GM11168 (cell line): ENCODE measurements at regions not wholly inside any gene's neighbourhood (a gene's known extent, or its start where the extent isn't known, plus 50 kb on each side); places are given as distances from the start of the nearest gene placed in this dataset.

Experiments used
- in situ Hi-C: fragments of 300-500 bp; cut with MboI; formaldehyde crosslinking; loops from one replicate; pipeline ENCODE4 v1.12.0; 2022; ENCODE audit warnings: low sequenced_read_pairs; ENCODE audit not compliant: unreplicated experiment

- in situ Hi-C loops: no loop called here
Observed at GRCh38 chr7:17672783-17673182, 267.5 kb downstream of the SNX13 start.

DNA sequence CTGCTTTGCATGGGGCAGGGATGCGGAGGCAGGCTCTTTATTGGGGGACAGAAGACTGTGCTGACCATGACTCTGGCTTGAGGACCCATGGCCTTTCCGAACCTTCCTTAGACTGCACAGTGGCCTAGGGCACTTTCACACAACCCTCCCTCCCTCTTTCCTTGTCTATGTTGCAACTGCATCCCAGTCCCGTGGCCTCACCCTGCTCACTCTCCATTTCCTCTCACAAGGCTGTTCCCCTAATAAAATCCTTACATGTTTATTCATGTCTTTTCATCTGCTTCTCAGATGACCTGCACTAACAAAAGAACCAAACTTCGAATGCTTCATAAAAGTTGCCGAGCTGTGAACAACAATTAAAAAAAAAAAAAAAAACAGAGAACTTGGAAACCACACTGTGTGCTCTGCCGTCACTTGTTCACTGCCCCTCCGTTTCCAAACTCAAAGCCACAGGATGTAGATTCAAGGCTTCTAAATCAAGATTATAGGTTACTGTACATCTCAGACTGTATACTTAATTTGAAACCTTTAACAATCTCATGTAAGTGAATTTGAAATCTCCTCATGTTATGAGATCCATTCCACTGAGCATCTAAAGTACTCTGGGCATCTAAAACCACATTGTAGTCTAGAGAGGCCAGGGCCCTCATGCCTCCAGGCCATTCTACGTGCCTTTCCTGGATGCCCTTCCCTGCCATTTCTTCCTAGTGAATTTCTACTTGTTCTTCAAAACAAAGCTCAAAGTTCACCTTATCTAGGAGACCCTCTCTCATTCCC is 265.9 kb downstream of the SNX13 start:
- in situ Hi-C loops: no loop called here

GRCh38 chr7:17674943-17675608 is 265.2 kb downstream of the SNX13 start:
- in situ Hi-C loops: loop anchor here (25.0 kb wide), 1 partner anchor 937 kb away; no protein-coding TSS in a partner anchor

GRCh38 chr7:17677408-17677807 is 262.9 kb downstream of the SNX13 start:
- in situ Hi-C loops: loop anchor here (25.0 kb wide), 1 partner anchor 935 kb away; no protein-coding TSS in a partner anchor

- in situ Hi-C loops: loop anchor here (25.0 kb wide), 1 partner anchor 933 kb away; no protein-coding TSS in a partner anchor
Observed at GRCh38 chr7:17678896-17679295, 261.4 kb downstream of the SNX13 start.

GRCh38 chr7:17679458-17679857 is 260.8 kb downstream of the SNX13 start:
- in situ Hi-C loops: loop anchor here (25.0 kb wide), 1 partner anchor 933 kb away; no protein-coding TSS in a partner anchor

DNA sequence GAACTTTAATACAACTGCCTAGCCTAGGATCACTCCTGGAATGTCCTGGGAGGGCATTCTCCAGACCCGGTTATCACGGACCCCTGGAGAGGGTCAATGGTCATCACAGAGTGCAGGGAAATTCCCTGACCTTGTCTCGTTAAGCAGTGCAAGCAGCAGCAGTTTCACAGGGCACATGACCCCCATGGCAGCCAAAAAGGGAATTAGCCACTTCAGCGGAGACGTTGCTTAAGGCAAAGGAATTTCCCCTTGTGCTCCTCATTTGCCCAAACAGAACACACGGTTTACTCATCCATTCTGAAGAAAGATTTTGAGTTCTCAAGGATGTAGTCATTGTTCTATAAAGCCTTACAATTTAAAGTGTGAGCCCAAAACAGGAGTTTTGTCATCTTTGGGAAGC is 260.3 kb downstream of the SNX13 start:
- in situ Hi-C loops: loop anchor here (10.0 to 25.0 kb wide), 2 partner anchors 665 to 932 kb away; no protein-coding TSS in a partner anchor

- in situ Hi-C loops: loop anchor here (10.0 to 25.0 kb wide), 2 partner anchors 664 to 931 kb away; no protein-coding TSS in a partner anchor
Observed at GRCh38 chr7:17680943-17681351, 259.3 kb downstream of the SNX13 start.

GRCh38 chr7:17681965-17682364 is 258.3 kb downstream of the SNX13 start:
- in situ Hi-C loops: loop anchor here (10.0 to 25.0 kb wide), 2 partner anchors 663 to 930 kb away; no protein-coding TSS in a partner anchor

DNA sequence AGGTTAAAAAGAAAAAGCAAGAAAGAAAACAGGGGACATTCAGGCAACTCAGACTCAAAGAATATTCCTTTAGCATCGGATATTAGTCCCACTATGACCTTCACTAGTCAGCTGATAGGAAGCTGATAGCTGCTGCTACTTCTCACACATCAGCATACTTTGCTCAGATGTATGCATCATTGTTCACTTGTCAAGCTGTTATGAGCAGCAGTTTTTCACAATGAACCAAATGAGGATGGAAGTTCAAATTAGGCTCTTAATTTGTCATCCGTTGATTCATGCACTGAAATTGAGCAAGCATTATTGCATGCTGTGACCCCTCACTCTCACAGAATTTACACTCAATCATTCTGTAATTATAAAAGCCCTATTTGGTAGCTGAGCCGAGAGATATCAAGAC is 257.7 kb downstream of the SNX13 start:
- in situ Hi-C loops: loop anchor here (10.0 to 25.0 kb wide), 2 partner anchors 662 to 930 kb away; no protein-coding TSS in a partner anchor

DNA sequence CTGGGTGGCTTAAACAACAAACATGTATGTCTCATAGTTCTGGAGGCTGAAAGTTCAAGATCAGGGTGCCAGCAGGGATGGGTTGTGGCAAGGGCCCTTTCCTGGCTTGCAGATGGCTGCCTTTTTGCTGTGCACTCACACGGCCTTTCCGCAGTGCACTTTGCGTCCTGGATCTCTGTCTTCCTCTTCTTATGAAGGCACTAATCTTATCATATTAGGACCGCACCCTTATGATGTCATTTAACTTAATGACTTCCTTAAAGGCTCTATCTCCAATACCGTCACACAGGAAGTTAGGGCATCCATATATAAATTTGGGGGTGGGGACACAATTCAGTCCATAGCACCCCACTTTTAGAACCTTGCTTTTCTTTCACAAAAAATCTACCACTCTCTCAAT is 255.2 kb downstream of the SNX13 start:
- in situ Hi-C loops: loop anchor here (10.0 to 25.0 kb wide), 2 partner anchors 660 to 927 kb away; no protein-coding TSS in a partner anchor

GRCh38 chr7:17687361-17687760 is 252.9 kb downstream of the SNX13 start:
- in situ Hi-C loops: loop anchor here (10.0 to 25.0 kb wide), 2 partner anchors 657 to 925 kb away; no protein-coding TSS in a partner anchor

DNA sequence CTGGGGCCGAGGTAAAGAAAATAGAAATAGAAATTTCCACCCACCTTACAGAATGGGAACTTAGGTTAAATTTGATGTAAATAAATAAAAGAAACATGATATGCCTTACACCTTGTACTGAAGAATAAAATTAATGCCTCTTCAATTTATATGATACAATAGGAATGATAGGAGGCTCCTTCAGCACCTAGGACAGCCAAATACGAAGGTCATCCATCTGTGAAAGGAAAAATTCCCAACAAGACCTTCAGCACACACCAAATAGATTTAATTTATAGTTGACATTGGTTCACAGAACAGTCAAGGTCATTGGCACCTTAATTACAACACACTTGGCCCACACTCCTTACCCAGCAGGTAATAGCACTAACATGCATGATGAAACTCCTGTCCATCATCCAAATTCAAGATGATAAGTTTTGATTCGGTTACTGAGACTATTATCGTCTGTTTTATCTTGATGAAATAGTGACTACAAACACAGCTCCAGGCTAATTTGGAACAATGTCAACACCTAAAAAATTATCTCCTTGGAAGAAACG is 250.9 kb downstream of the SNX13 start:
- in situ Hi-C loops: loop anchor here (10.0 to 25.0 kb wide), 2 partner anchors 655 to 923 kb away; no protein-coding TSS in a partner anchor

GRCh38 chr7:17690030-17690429 is 250.3 kb downstream of the SNX13 start:
- in situ Hi-C loops: loop anchor here (25.0 kb wide), 1 partner anchor 922 kb away; no protein-coding TSS in a partner anchor

- in situ Hi-C loops: loop anchor here (25.0 kb wide), 1 partner anchor 916 kb away; no protein-coding TSS in a partner anchor
Observed at GRCh38 chr7:17696422-17696821, 243.9 kb downstream of the SNX13 start.

DNA sequence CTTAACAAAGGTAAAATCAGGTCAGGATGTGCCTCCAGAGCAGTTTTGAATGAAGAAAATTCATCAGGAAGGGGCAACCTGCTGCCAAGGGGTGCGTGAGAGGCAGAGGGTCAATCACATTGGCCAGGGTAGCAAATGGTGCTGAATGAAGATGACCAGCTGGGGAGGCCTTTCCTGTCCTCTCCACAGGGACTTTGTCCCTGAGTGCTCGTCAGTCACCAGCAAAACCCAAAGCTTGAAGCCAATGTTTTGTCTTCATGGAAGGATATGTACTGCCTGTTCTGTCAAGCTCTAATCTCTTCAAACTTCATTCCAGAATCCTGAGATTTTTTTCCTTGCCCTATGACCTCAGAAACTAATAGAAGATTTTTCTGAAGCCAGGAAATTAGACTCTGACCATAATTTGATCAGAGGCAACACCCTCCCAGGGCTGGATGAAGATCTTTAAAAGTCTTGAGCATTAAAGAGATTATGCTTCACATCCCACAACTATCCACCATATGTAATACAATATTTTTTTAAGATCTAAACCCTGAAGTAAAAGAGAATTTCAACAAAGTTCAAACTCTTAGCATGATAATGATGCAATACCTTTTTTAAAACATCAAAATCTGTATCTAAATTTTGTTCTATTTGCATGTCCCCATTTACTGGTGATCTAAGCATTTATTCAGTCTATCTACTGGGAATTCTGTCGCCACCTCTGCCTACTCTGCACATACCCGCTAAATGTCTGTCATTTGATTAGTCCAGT is 243.0 kb downstream of the SNX13 start:
- in situ Hi-C loops: loop anchor here (25.0 kb wide), 1 partner anchor 915 kb away; no protein-coding TSS in a partner anchor

GRCh38 chr7:17699696-17700095 is 240.6 kb downstream of the SNX13 start:
- in situ Hi-C loops: loop anchor here (25.0 kb wide), 1 partner anchor 913 kb away; no protein-coding TSS in a partner anchor

DNA sequence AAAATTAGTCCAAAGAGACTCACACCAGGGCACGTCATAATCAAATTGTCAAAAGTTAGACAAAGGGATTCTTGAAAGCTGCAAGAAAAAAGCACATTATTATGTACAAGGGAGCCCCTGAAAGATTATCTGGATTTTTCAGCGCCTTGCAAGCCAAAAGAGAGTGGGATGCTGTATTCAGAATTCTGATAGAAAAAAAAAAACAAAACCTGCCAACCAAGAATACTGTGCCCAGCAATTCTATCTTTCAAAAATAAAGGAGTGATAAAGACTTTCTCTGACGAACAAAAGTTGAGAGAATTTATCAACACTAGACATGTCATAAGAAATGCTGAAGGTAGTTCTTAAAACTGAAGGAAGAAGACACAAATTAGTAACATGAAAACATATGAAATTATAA is 240.2 kb downstream of the SNX13 start:
- in situ Hi-C loops: no loop called here

DNA sequence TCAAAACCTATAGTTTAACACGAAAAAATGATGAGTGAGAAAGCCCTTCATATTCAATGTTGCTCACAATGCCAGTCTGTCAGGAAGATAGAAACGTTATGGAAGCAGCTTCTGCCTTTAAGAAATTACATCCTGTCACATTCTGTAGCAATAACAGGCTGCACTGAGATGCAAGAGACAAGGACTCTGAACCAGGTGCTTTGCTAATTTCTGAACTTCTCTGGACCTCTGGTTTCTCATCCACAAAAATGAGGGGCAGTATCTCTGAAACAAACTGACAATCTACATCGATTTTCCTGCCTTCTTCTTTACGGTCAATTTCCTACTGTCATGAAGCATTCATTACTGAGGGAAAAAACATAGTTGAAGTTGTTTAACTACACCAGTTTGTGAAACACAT is 234.0 kb downstream of the SNX13 start:
- in situ Hi-C loops: no loop called here

GRCh38 chr7:17706734-17707133 is 233.6 kb downstream of the SNX13 start:
- in situ Hi-C loops: no loop called here
